ENCODE measurements at regions not wholly inside any gene's neighbourhood (a gene's known extent, or its start where the extent isn't known, plus 50 kb on each side); places are given as distances from the start of the nearest gene placed in this dataset.
"Not testable (repeated sequence)": the region's sequence is repeated elsewhere in the genome, so short reads cannot be mapped to it uniquely, and the experiment has no call there.

GRCh38 chr5:110248921-110249320, 477.6 kb downstream of the TMEM232 start:
- DNase-seq (ENCODE audit: low read depth in 2 of 2), result no peak

- DNase-seq (ENCODE audit: low read depth in 2 of 2), result no peak
Measured at GRCh38 chr5:110250355-110250754, 476.1 kb downstream of the TMEM232 start.

GRCh38 chr5:110250755-110251154, 475.7 kb downstream of the TMEM232 start:
- DNase-seq (ENCODE audit: low read depth in 2 of 2), result no peak

- no peak for DNase-seq (ENCODE audit: low read depth in 2 of 2)
Measured at GRCh38 chr5:110251366-110251765, 475.1 kb downstream of the TMEM232 start.

- no peak for DNase-seq (ENCODE audit: low read depth in 2 of 2)
Measured at GRCh38 chr5:110255194-110255593, 471.3 kb downstream of the TMEM232 start.

- DNase-seq (ENCODE audit: low read depth in 2 of 2), result no peak
Measured at GRCh38 chr5:110256298-110256697, 470.2 kb downstream of the TMEM232 start.

GRCh38 chr5:110257971-110258370, 468.5 kb downstream of the TMEM232 start:
- no peak for DNase-seq (ENCODE audit: low read depth in 2 of 2)

- no peak for DNase-seq (ENCODE audit: low read depth in 2 of 2)
Measured at GRCh38 chr5:110258460-110259216, 467.8 kb downstream of the TMEM232 start.

- DNase-seq (ENCODE audit: low read depth in 2 of 2), result no peak
Measured at GRCh38 chr5:110262749-110263148, 463.7 kb downstream of the TMEM232 start.

- DNase-seq (ENCODE audit: low read depth in 2 of 2), result no peak
Measured at GRCh38 chr5:110264661-110265060, 461.8 kb downstream of the TMEM232 start.

- no peak for DNase-seq (ENCODE audit: low read depth in 2 of 2)
Measured at GRCh38 chr5:110265162-110265561, 461.3 kb downstream of the TMEM232 start.

GRCh38 chr5:110267714-110268113, 458.8 kb downstream of the TMEM232 start:
- no peak for DNase-seq (ENCODE audit: low read depth in 2 of 2)

GRCh38 chr5:110268283-110268682, 458.2 kb downstream of the TMEM232 start:
- no peak for DNase-seq (ENCODE audit: low read depth in 2 of 2)

- no peak for DNase-seq (ENCODE audit: low read depth in 2 of 2)
Measured at GRCh38 chr5:110268985-110269384, 457.5 kb downstream of the TMEM232 start.

GRCh38 chr5:110269478-110270142, 456.9 kb downstream of the TMEM232 start:
- DNase-seq (ENCODE audit: low read depth in 2 of 2), result no peak

- DNase-seq (ENCODE audit: low read depth in 2 of 2), result no peak
Measured at GRCh38 chr5:110275878-110276277, 450.6 kb downstream of the TMEM232 start.

- DNase-seq (ENCODE audit: low read depth in 2 of 2), result not testable (repeated sequence)
Measured at GRCh38 chr5:110278449-110278848, 448.0 kb downstream of the TMEM232 start.

- not testable (repeated sequence) for DNase-seq (ENCODE audit: low read depth in 2 of 2)
Measured at GRCh38 chr5:110284121-110284520, 442.4 kb downstream of the TMEM232 start.

GRCh38 chr5:110288766-110289511, 437.5 kb downstream of the TMEM232 start:
- DNase-seq (ENCODE audit: low read depth in 2 of 2), result no peak

GRCh38 chr5:110289512-110289810, 437.0 kb downstream of the TMEM232 start:
- no peak for DNase-seq (ENCODE audit: low read depth in 2 of 2)

GRCh38 chr5:110290542-110290941, 435.9 kb downstream of the TMEM232 start:
- DNase-seq (ENCODE audit: low read depth in 2 of 2), result no peak

- DNase-seq (ENCODE audit: low read depth in 2 of 2), result no peak
Measured at GRCh38 chr5:110294281-110294680, 432.2 kb downstream of the TMEM232 start.

GRCh38 chr5:110297152-110297670, 429.3 kb downstream of the TMEM232 start:
- DNase-seq (ENCODE audit: low read depth in 2 of 2), result no peak
